SK-N-SH treated with all-trans-retinoic acid at 6 μM for 48 hours (cell line): ENCODE measurements at regions not wholly inside any gene's neighbourhood (a gene's known extent, or its start where the extent isn't known, plus 50 kb on each side); places are given as distances from the start of the nearest gene placed in this dataset.

Experiments
- ATAC-seq: fragments of 200-7000 bp; cut with Tn5 transposase; 3 replicates; pipeline ENCODE4 v1.9.1; 2020; ENCODE audit warnings: mild to moderate bottlenecking, moderate library complexity
- ARNTL ChIP-seq: fragments of 450-650 bp; formaldehyde crosslinking; IDR thresholded peaks from 2 replicates; pipeline ENCODE4 v1.5.0; 2020; ENCODE audit warnings: low read depth, mild to moderate bottlenecking, moderate library complexity, borderline replicate concordance
- BACH2 ChIP-seq: fragments of 250-450 bp; sonication (Bioruptor Pico); IDR thresholded peaks from 2 replicates; pipeline ENCODE4 v1.9.0; 2021; ENCODE audit warnings: mild to moderate bottlenecking, borderline replicate concordance
- CREB5 ChIP-seq: fragments of 250-450 bp; sonication (Bioruptor Pico); IDR thresholded peaks from 2 replicates; pipeline ENCODE4 v1.5.1; 2020; ENCODE audit warnings: low read depth, mild to moderate bottlenecking, moderate library complexity
- CSRNP3 ChIP-seq: fragments of 250-450 bp; sonication (Bioruptor Pico); IDR thresholded peaks from 2 replicates; pipeline ENCODE4 v1.5.1; 2021; ENCODE audit warnings: mild to moderate bottlenecking, moderate library complexity
- ISL1 ChIP-seq: fragments of 250-450 bp; sonication (Bioruptor Pico); IDR thresholded peaks from 2 replicates; pipeline ENCODE4 v2.1.2; 2022; ENCODE audit warnings: mild to moderate bottlenecking, moderate library complexity
- OSR1 ChIP-seq: fragments of 250-450 bp; sonication (Bioruptor Pico); IDR thresholded peaks from 2 replicates; pipeline ENCODE4 v1.8.0; 2022; ENCODE audit warnings: moderate library complexity, mild to moderate bottlenecking, inconsistent platforms
- PATZ1 ChIP-seq: fragments of 250-450 bp; sonication (Bioruptor Pico); IDR thresholded peaks from 2 replicates; pipeline ENCODE4 v1.8.0; 2020; ENCODE audit warnings: mild to moderate bottlenecking, moderate library complexity, borderline replicate concordance
- POU6F1 ChIP-seq: fragments of 250-450 bp; sonication (Bioruptor Pico); IDR thresholded peaks from 2 replicates; pipeline ENCODE4 v1.8.0; 2021; ENCODE audit warnings: low read depth, mild to moderate bottlenecking, moderate library complexity, borderline replicate concordance
- PPARA ChIP-seq: fragments of 250-450 bp; sonication (Bioruptor Pico); IDR thresholded peaks from 2 replicates; pipeline ENCODE4 v1.5.0; 2020; ENCODE audit warnings: mild to moderate bottlenecking, borderline replicate concordance
- SNAI2 ChIP-seq: fragments of 250-450 bp; sonication (Bioruptor Pico); IDR thresholded peaks from 2 replicates; pipeline ENCODE4 v1.5.0; 2020; ENCODE audit warnings: mild to moderate bottlenecking, moderate library complexity
- TCF4 ChIP-seq: fragments of 250-450 bp; sonication (Bioruptor Pico); IDR thresholded peaks from 2 replicates; pipeline ENCODE4 v1.8.0; 2021; ENCODE audit warnings: mild to moderate bottlenecking, moderate library complexity, borderline replicate concordance
- TSHZ2 ChIP-seq: fragments of 250-450 bp; sonication (Bioruptor Pico); IDR thresholded peaks from 2 replicates; pipeline ENCODE4 v1.5.0; 2020; ENCODE audit warnings: mild to moderate bottlenecking, moderate library complexity
- ZFP3 ChIP-seq: fragments of 250-450 bp; sonication (Bioruptor Pico); IDR thresholded peaks from 2 replicates; pipeline ENCODE4 v1.5.0; 2020; ENCODE audit warnings: mild to moderate bottlenecking, moderate library complexity
- ZFP30 ChIP-seq: fragments of 450-650 bp; formaldehyde crosslinking; IDR thresholded peaks from 2 replicates; pipeline ENCODE4 v1.5.0; 2022; ENCODE audit warnings: mild to moderate bottlenecking, moderate library complexity
- ZNF565 ChIP-seq: fragments of 450-650 bp; formaldehyde crosslinking; conservative IDR thresholded peaks from 2 replicates; pipeline ENCODE4 v1.5.0; 2020; ENCODE audit warnings: low read depth, mild to moderate bottlenecking, moderate library complexity
- ZNF8 ChIP-seq: fragments of 450-650 bp; formaldehyde crosslinking; IDR thresholded peaks from 2 replicates; pipeline ENCODE4 v1.5.0; 2020; ENCODE audit warnings: mild to moderate bottlenecking, moderate library complexity

GRCh38 chr10:78618050-78618449 is 450.7 kb upstream of the ZMIZ1 start:
- TF ChIP-seq TCF4 (CRISPR knock-in tag) = no peak
- no peak for TF ChIP-seq SNAI2 (CRISPR knock-in tag)
- TF ChIP-seq POU6F1 = no peak
- no peak for TF ChIP-seq ZNF565 (CRISPR knock-in tag)

GRCh38 chr10:78619115-78619851 is 449.5 kb upstream of the ZMIZ1 start:
- ATAC-seq = no peak
- TF ChIP-seq CREB5 (CRISPR knock-in tag) (no peak), ZNF8 (no peak), ZFP3 (no peak), POU6F1 (no peak)

More at GRCh38 chr10:78618050-78618449, 450.7 kb upstream of the ZMIZ1 start:
- ATAC-seq = no peak

GRCh38 chr10:78619896-78620295 is 448.9 kb upstream of the ZMIZ1 start:
- ATAC-seq = no peak
- TF ChIP-seq CREB5 (CRISPR knock-in tag) (no peak), OSR1 (CRISPR knock-in tag) (no peak), TSHZ2 (CRISPR knock-in tag) (no peak), ISL1 (CRISPR knock-in tag) (no peak), ZNF565 (CRISPR knock-in tag) (no peak), ZFP30 (CRISPR knock-in tag) (no peak), PPARA (CRISPR knock-in tag) (no peak), ZFP3 (no peak), SNAI2 (CRISPR knock-in tag) (no peak), BACH2 (CRISPR knock-in tag) (no peak), ARNTL (CRISPR knock-in tag) (no peak), POU6F1 (no peak), CSRNP3 (CRISPR knock-in tag) (no peak), PATZ1 (CRISPR knock-in tag) (no peak)
- TF ChIP-seq, all 23 proteins: peak for 0
